Psoas muscle (tissue), 7 donors: ENCODE measurements at regions not wholly inside any gene's neighbourhood (a gene's known extent, or its start where the extent isn't known, plus 50 kb on each side); places are given as distances from the start of the nearest gene placed in this dataset.

ENCODE experiments used
- ATAC-seq, 4 donors: fragments of 200-7000 bp; cut with Tn5 transposase; one replicate each; pipeline ENCODE4 v1.9.1; 2020; ENCODE audit warnings: moderate library complexity in 3 of 4, mild to moderate bottlenecking in 2 of 4
- DNase-seq, 2 donors: peaks; one replicate each; pipeline ENCODE4 v3.0.0-alpha.2; 2020
- H3K27ac ChIP-seq: fragments of 200-600 bp; one replicate; pipeline ENCODE4 v1.8.0; 2022
- H3K27me3 ChIP-seq, 3 donors: fragments of 200-600 bp in 1 of 3; one replicate each; pipeline versions ENCODE4 v1.6.1 to v1.8.0; 2013 to 2022; ENCODE audit warnings: low read length in 2 of 3, mild to moderate bottlenecking in 2 of 3, moderate library complexity in 1 of 3; ENCODE audit not compliant: insufficient read depth in 3 of 3
- H3K36me3 ChIP-seq, 2 donors: fragments of 200-600 bp in 1 of 2; one replicate each; pipeline versions ENCODE4 v1.6.1 to v1.8.0; 2013 to 2022; ENCODE audit warnings: low read depth in 1 of 2, mild to moderate bottlenecking in 1 of 2, moderate library complexity in 1 of 2; ENCODE audit not compliant: insufficient read depth in 1 of 2
- H3K4me1 ChIP-seq: fragments of 200-600 bp; one replicate; pipeline ENCODE4 v1.8.0; 2022
- H3K4me3 ChIP-seq: fragments of 200-600 bp; one replicate; pipeline ENCODE4 v1.8.0; 2022; ENCODE audit warnings: mild to moderate bottlenecking
- H3K9me3 ChIP-seq: fragments of 200-600 bp; one replicate; pipeline ENCODE4 v1.8.0; 2022
- CTCF ChIP-seq: fragments of 200-600 bp; IDR thresholded peaks from one replicate; pipeline ENCODE4 v1.8.0; 2022; ENCODE audit warnings: antibody characterized with exemption
- WGBS, 3 donors: extraction: QIAGEN DNeasy Blood & Tissue Kit; methylation state at CpG; one replicate each; pipeline versions ENCODE4 v1.1.6 to v1.1.7; 2013; 5-methylcytosine and 5-hydroxymethylcytosine counted together
- intact Hi-C, 2 donors: fragments of 100-400 bp; cut with DNase I; formaldehyde crosslinking; loops; one replicate each; pipeline versions ENCODE4 v1.11.0 to v1.14.2; 2022
- donor health status: healthy with polysubstance abuse.
- donor health status: DM: no; HTN: no; CAD: no; lungs with moderate emphysema.
- donor health status: Bipolar disorder and iron deficiency.
- donor health status: healthy.
- donor health status: DM: yes; HTN: yes; CAD: no.
- donor health status: DM: no; HTN: no; CAD: no.
- donor health status: DM: yes; HTN: yes; CAD: no.

GRCh38 chr12:18898470-18898869 is 160.6 kb downstream of the CAPZA3 start:
- intact Hi-C loops = loop anchor here in 1 of 2 donors (2.0 kb wide), 1 partner anchor 38 kb away; no protein-coding TSS in a partner anchor

GRCh38 chr12:18899162-18899561 is 161.2 kb downstream of the CAPZA3 start:
- H3K36me3 ChIP-seq = no peaks in the 10 kb centered on the region
- 91 to 96% (median 93%) methylated on average over 3 of the region's 3 CpGs for WGBS, 3 donors
- H3K4me1 ChIP-seq = no peaks in the 10 kb centered on the region
- H3K9me3 ChIP-seq = no peaks in the 10 kb centered on the region
- H3K27ac ChIP-seq = no peak overlapping the region
- no peaks in the 10 kb centered on the region for H3K27me3 ChIP-seq
- ATAC-seq (no peak), DNase-seq (no peak)
- no peak overlapping the region for H3K4me3 ChIP-seq
- no peak for TF ChIP-seq CTCF
- intact Hi-C loops = loop anchor here in 1 of 2 donors (2.0 kb wide), 1 partner anchor 38 kb away; no protein-coding TSS in a partner anchor

More at GRCh38 chr12:18898470-18898869, 160.6 kb downstream of the CAPZA3 start:
- Histone ChIP-seq H3K4me1 (no peaks in the 10 kb centered on the region), H3K36me3 (no peaks in the 10 kb centered on the region), H3K4me3 (no peak overlapping the region), H3K9me3 (no peaks in the 10 kb centered on the region), H3K27me3 (no peaks in the 10 kb centered on the region), H3K27ac (no peak overlapping the region)
- WGBS, 3 donors = 90 to 91% (median 91%) methylated on average over 2 of the region's 2 CpGs
- TF ChIP-seq CTCF = no peak
- ATAC-seq (no peak), DNase-seq (no peak)

GRCh38 chr12:18899678-18900317 is 161.9 kb downstream of the CAPZA3 start:
- intact Hi-C loops = loop anchor here in 1 of 2 donors (2.0 kb wide), 1 partner anchor 37 kb away; no protein-coding TSS in a partner anchor
- 82 to 91% (median 88%) methylated on average over 8 of the region's 8 CpGs for WGBS, 3 donors
- Histone ChIP-seq H3K27ac (no peak overlapping the region), H3K9me3 (no peaks in the 10 kb centered on the region), H3K36me3 (no peaks in the 10 kb centered on the region), H3K4me1 (no peaks in the 10 kb centered on the region), H3K4me3 (no peak overlapping the region), H3K27me3 (no peaks in the 10 kb centered on the region)
- no peak for DNase-seq
- no peak for ATAC-seq
- TF ChIP-seq CTCF = no peak

GRCh38 chr12:18905134-18905533 is 167.2 kb downstream of the CAPZA3 start:
- ATAC-seq = no peak
- H3K9me3 ChIP-seq = no peaks in the 10 kb centered on the region
- H3K4me3 ChIP-seq = no peak overlapping the region
- no peak for DNase-seq
- H3K27me3 ChIP-seq = no peaks in the 10 kb centered on the region
- no peak overlapping the region for H3K27ac ChIP-seq
- WGBS, 3 donors = 51 to 67% (median 59%) methylated on average over 2 of the region's 2 CpGs
- intact Hi-C loops = no loop called here
- TF ChIP-seq CTCF = no peak
- H3K4me1 ChIP-seq = no peaks in the 10 kb centered on the region
- no peaks in the 10 kb centered on the region for H3K36me3 ChIP-seq

- DNase-seq (no peak), ATAC-seq (no peak)
- intact Hi-C loops = no loop called here
- WGBS, 3 donors = 92 to 97% (median 94%) methylated on average over 1 of the region's 1 CpG
- no peaks in the 10 kb centered on the region for H3K27me3 ChIP-seq
- H3K4me3 ChIP-seq = no peak overlapping the region
- H3K4me1 ChIP-seq = no peaks in the 10 kb centered on the region
- H3K9me3 ChIP-seq = no peaks in the 10 kb centered on the region
- H3K27ac ChIP-seq = no peak overlapping the region
- TF ChIP-seq CTCF = no peak
- no peaks in the 10 kb centered on the region for H3K36me3 ChIP-seq
Measured at GRCh38 chr12:18906395-18906794, 168.5 kb downstream of the CAPZA3 start.
